ENCODE measurements at regions not wholly inside any gene's neighbourhood (a gene's known extent, or its start where the extent isn't known, plus 50 kb on each side); places are given as distances from the start of the nearest gene placed in this dataset.

DNA sequence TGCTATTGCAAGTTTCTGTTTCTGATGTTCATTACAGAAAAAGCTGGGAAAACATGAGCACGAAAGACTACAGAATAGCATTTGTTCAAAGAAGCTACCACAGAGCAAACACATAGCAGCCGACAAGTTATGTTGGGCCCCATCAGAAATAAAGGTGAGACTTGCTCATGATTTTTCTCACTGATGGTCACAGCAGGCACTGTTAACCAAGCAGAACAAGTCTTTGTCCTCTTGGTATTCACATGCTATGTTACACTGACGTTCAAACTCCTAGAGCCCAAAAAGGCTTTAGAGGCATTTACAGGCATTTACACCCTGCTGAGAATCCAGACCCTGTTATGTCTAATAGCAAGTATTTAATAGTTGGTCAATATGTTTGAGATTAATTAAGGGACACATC, 235.0 kb upstream of the HNMT start:
- no peak for DNase-seq

GRCh38 chr2:137737559-137737958, 226.7 kb upstream of the HNMT start:
- DNase-seq, result no peak

GRCh38 chr2:137741784-137742362, 222.4 kb upstream of the HNMT start:
- DNase-seq, result no peak

- no peak for DNase-seq
Observed at GRCh38 chr2:137747509-137747908, 216.8 kb upstream of the HNMT start.

DNA sequence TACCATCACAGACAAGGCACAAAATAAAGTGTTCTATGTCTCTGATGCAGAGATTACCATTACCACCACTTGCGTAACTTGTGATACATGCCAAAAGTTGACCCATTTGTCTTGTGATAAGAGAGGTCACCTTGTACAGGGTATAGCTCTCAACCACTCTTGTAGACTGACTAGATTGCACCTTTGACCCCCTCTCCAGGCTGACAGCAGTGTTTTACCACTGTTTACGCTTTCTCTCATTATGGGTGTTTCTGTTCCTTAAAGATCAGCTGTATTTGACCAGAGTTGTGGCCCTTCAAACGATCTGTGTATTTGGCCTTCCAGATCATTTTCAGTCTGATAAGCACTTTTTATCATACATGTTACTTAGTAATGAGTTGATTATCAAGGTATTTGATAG, 215.7 kb upstream of the HNMT start:
- no peak for DNase-seq

DNA sequence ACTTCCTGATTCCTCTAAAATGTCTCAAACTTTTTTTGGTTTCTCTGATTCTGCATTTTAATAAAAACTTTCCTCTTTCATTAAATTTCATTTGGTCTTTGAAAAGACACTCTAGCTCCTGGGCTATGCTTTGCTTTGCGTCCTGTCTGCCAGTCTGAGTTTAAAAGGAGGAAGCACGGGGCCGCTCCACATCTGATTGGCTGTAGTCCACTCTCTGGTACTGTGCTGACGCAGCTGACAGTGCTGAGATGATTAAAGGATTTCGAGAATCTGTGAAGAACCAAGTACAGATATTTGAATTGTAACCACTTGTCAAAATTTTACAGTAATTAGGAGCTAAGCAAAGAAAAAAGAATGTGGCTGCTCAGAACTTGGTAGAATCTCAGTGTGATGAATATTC, 199.6 kb upstream of the HNMT start:
- peak in 1 of 2 experiments; percentile 13 for DNase-seq

DNA sequence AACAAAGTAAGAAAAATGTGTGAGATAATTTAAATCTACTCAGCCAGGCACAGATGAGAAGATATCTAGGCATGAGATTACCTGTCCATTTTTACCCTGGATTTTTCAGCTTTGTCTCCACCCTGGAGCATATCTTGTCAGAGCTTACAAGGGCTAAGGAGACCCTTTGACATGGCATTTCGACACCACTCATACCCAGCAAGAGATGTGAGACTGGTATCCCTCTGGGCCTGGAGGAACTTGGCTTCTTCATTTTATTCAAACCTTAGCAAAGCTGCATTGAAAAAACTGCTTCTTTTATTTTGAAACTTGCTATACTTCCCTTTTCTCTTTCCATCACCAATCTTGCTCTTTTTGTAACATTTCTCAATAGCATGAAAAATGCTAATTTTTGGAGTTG, 194.9 kb upstream of the HNMT start:
- DNase-seq, result peak; percentile 24 to 47

DNA sequence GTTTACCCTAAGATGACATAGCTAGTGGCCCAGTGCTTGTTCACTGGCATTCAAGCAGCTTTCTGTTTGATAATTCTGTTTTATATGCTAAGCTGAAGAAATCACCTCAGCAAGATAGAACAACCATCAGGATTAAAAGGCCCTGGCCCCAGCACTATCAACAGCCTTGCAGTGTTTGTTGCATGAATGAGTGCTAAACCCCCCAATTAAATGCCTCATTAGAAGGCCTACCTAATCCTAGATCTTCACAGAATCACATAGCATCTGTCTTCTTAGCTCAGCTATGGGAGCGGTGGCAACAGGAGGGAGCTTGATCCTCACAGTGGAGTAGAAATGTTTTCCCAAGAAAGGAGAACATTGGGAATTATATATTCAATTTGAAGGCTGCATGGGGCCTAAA, 194.1 kb upstream of the HNMT start:
- DNase-seq, result no peak

- no peak for DNase-seq
Observed at GRCh38 chr2:137771064-137771463, 193.2 kb upstream of the HNMT start.

- DNase-seq, result no peak
Observed at GRCh38 chr2:137772451-137772850, 191.8 kb upstream of the HNMT start.

DNA sequence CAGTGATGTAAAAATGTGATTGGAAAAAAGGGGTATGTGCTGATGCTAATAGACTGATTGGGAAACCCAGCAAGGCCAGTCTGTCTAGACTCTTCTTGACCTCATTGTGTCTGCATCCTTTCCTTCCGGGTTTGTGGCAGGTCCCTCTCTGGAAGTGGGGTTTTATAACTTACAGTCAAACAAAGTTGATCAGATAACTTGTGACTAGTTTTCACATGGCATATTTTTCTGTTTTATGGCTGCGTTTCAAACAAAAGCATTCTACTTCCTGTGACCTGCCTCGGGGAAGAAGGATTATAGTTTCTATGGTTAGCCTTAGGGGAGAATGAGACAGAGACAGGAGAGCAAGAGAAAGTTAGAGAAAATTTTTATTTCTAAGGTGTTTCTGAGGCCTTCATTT, 188.7 kb upstream of the HNMT start:
- no peak for DNase-seq

GRCh38 chr2:137776697-137777096, 187.6 kb upstream of the HNMT start:
- no peak for DNase-seq

- DNase-seq, result peak; percentile 57 to 58
Observed at GRCh38 chr2:137797641-137798040, 166.6 kb upstream of the HNMT start.

GRCh38 chr2:137799600-137799999, 164.7 kb upstream of the HNMT start:
- DNase-seq, result no peak

DNA sequence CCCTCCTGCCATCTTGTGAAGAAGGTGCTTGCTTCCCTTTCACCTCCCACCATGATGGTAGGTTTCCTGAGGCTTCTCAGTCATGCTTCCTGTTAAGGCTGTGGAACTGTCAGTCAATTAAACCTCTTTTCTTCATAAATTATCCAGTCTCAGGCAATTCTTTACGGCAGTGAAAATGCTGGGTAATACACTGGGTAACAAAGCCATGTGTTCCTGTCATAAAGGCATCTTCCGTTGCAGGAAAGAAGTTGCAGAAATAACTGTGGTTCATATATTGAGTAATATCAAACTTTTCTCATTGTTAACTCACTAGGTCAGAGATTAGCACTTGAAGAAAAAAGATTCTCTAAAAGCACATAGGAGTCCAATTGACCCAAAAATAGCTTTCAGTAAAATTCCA, 163.9 kb upstream of the HNMT start:
- DNase-seq, result no peak

- DNase-seq, result no peak
Observed at GRCh38 chr2:137801228-137801627, 163.0 kb upstream of the HNMT start.

GRCh38 chr2:137802038-137802437, 162.2 kb upstream of the HNMT start:
- no peak for DNase-seq

DNA sequence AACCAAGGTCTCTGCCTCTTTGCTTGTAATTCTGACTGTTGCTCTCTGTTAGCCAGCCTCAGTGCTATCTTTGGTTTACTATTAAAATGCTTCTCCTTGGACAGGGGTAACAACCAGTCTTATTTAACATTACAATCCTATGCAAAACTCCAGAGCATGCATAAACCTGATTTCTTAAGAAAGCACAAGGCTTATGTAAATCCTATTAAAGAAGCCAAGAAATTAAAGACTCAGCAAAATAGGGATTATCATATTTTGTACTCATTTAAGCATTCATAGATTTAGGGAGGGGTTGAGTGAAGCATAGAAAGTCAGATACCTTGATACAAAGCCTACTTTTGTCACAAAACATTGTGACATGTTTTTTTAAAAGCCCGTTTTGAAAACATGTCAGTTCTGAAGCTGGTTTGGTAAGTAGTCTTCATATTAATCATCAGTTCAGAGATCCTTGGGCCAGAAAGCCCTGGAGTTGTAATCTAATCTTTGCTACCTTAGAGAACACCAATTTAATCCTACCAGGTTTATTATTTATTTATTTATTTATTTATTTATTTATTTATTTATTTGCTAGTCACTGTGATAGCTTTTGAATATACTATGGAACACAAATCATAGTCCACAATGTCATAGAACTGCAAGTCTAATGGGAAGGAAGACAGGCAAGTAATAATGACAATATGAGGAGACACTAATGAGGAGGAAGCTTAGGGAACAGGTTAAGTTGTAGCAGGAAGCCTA, 158.0 kb upstream of the HNMT start:
- DNase-seq, result no peak

DNA sequence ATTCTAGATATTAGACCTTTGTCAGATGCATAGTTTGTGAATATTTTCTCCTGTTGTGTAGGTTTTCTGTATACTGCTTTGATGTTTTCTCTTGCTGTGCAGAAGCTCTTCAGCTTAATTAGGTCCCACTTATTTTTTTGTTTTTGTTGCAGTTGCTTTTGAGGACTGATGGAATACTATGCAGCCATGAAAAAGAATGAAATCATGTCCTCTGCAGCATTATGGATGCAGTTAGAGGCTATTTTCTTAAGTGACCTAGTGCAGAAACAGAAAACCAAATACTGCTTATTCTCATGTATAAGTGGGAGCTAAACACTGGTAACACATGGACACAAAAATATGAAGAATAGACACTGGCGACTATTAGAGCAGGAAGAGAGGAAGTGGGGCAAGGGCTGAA, 155.0 kb upstream of the HNMT start:
- DNase-seq, result no peak

DNA sequence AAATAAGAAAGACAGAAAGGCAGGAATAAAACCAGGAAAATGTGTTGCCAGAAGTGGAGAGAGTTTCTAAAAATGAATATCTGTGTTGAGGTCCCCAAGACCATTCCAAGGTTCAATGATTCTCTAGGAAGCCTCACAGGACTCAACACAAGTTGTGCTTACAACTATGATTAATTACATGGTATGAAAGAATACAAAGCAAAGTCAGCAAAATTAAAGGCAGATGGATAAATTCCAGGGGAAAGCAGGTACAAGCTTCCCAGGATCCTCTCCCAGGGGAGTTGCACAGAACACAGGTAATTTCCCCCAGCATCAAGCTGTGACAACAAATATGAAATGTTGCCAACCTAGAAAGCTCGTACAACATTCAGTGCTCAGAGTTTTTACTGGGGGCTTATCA, 154.4 kb upstream of the HNMT start:
- no peak for DNase-seq

DNA sequence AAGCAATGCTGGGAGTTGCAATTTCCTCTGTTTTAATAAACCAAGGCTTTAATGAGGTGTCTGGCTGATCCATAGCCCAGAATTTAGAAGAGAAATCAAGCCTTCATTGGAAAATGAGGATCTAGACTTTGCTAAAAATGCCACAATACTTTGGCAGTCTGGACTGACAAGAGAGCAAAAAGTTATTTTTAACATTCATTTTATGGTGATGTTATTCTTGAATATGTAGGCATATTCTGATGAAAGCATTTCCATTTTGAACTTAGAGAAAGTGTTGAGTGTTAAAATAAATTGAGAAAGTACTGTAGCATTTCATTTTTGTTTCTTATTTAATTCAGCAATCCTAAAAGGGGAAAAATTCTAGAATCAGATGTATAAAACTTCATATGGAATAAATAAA, 151.8 kb upstream of the HNMT start:
- DNase-seq, result no peak

- no peak for DNase-seq
Observed at GRCh38 chr2:137813176-137813575, 151.1 kb upstream of the HNMT start.

DNA sequence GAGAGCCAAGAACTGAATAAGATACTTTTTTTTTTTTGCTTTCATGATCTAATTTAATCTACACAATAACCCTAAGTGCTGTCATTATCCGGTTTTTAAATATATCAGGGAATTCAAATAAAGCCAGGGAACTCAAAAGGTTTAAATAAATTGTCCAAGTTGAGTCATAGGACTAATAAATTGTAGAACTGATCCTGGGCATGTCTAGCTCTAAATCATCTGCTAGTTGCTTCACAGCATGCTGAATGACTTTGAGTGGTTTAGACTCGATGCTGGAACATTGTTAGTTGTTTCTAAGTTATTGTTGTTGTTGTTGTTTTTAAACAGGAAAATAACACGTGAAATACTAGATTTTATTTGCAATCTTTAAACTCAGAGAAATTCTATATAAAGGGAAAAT, 147.2 kb upstream of the HNMT start:
- no peak for DNase-seq

- no peak for DNase-seq
Observed at GRCh38 chr2:137823196-137823595, 141.1 kb upstream of the HNMT start.

- DNase-seq, result no peak
Observed at GRCh38 chr2:137824501-137824900, 139.8 kb upstream of the HNMT start.

Data from Kasumi-1 (cell line).